HepG2 (cell line): ENCODE measurements at regions not wholly inside any gene's neighbourhood (a gene's known extent, or its start where the extent isn't known, plus 50 kb on each side); places are given as distances from the start of the nearest gene placed in this dataset.

Source experiments
- ATAC-seq: fragments of 200-7000 bp; cut with Tn5 transposase; 3 replicates; pipeline ENCODE4 v1.9.1; 2020; ENCODE audit warnings: mild to moderate bottlenecking, moderate library complexity
- BruUV-seq: library from RNA; stranded (reverse); fragments of 400-500 nt; replicated peaks from 2 replicates; lab custom pipeline; 2021; lab: Mats Ljungman, UMichigan
- CTCF ChIA-PET: fragments of 300-600 bp; formaldehyde crosslinking; extraction: SDS; loops from one replicate; lab custom pipeline; 2021; ENCODE audit warnings: low total read pairs, inconsistent platforms, low intra/inter-chr PET ratio; lab: Yijun Ruan, JAX
- POLR2A ChIA-PET: fragments of 350-600 bp; sonication (Branson Sonifier 250); formaldehyde crosslinking; loops from one replicate; lab custom pipeline; 2020; ENCODE audit warnings: antibody characterized with exemption, inconsistent platforms; lab: Yijun Ruan, JAX
- DNase-seq: peaks from one replicate; pipeline ENCODE4 v3.0.0-alpha.2; 2015; ENCODE audit warnings: low spot score
- FAIRE-seq: peaks from 3 replicates; lab custom pipeline; 2011; peaks lifted over from hg19 to GRCh38; lab: Jason Lieb, UNC
- H2AFZ ChIP-seq: one replicate; pipeline ENCODE4 v1.6.1; 2011; ENCODE audit warnings: low read length, inconsistent platforms
- H3K27ac ChIP-seq: fragments of 300-600 bp; 3 replicates; pipeline ENCODE4 v1.8.0; 2011; ENCODE audit warnings: mixed run types, mild to moderate bottlenecking, mixed read lengths, low read length, inconsistent platforms; ENCODE audit not compliant: insufficient read depth; ENCODE audit errors: extremely low read length
- H3K27me3 ChIP-seq, 2 experiments: fragments of 200-600 bp in 1 of 2; 2 replicates in 1 of 2; 3 replicates in 1 of 2; pipeline versions ENCODE4 v1.6.0 to v1.8.0; 2011; ENCODE audit warnings: low read length in 2 of 2, mild to moderate bottlenecking in 2 of 2, moderate library complexity in 2 of 2, inconsistent platforms in 1 of 2; ENCODE audit not compliant: insufficient read depth in 2 of 2, control insufficient read depth in 1 of 2
- H3K36me3 ChIP-seq, 2 experiments: fragments of 200-600 bp in 1 of 2; replicated peaks in 1 of 2; 2 replicates in 1 of 2; 3 replicates in 1 of 2; pipeline versions ENCODE4 v1.5.1 to v1.8.0; 2011; ENCODE audit warnings: low read length in 2 of 2, inconsistent platforms in 1 of 2; ENCODE audit not compliant: insufficient read depth in 2 of 2, control insufficient read depth in 1 of 2
- H3K4me1 ChIP-seq: 2 replicates; pipeline ENCODE4 v1.5.1; 2012; ENCODE audit warnings: low read length, inconsistent platforms; ENCODE audit not compliant: insufficient read depth
- H3K4me2 ChIP-seq: 2 replicates; pipeline ENCODE4 v1.6.0; 2011; ENCODE audit warnings: low read depth, low read length, inconsistent platforms
- H3K4me3 ChIP-seq, 3 experiments: fragments of 200-600 bp in 1 of 3; sonication (generic), shearing (Covaris generic) in 1 of 3; replicated peaks in 1 of 3; 2 replicates each; pipeline ENCODE4 v1.5.1; 2011 to 2016; ENCODE audit warnings: low read length in 3 of 3, inconsistent platforms in 2 of 3, low read depth in 2 of 3, mild to moderate bottlenecking in 2 of 3, control low read depth in 1 of 3, mixed read lengths in 1 of 3; ENCODE audit not compliant: insufficient read depth in 1 of 3
- H3K79me2 ChIP-seq: one replicate; pipeline ENCODE4 v1.6.1; 2011; ENCODE audit warnings: low read length, inconsistent platforms; ENCODE audit not compliant: insufficient read depth
- H3K9ac ChIP-seq: 2 replicates; pipeline ENCODE4 v1.6.0; 2011; ENCODE audit warnings: mild to moderate bottlenecking, low read depth, low read length, inconsistent platforms; ENCODE audit not compliant: insufficient read depth
- H3K9me3 ChIP-seq: 2 replicates; pipeline ENCODE4 v1.5.1; 2012; ENCODE audit warnings: mild to moderate bottlenecking, low read length
- H4K20me1 ChIP-seq: 2 replicates; pipeline ENCODE4 v1.6.0; 2011; ENCODE audit warnings: inconsistent platforms, mild to moderate bottlenecking, low read length, moderate library complexity; ENCODE audit not compliant: insufficient read depth
- CENPBD1 ChIP-seq: sonication (generic); formaldehyde crosslinking; IDR thresholded peaks from 2 replicates; pipeline ENCODE4 v1.8.0; 2022; ENCODE audit warnings: missing genetic modification reagents, low read depth, mild to moderate bottlenecking, borderline replicate concordance
- EEA1 ChIP-seq: sonication (generic); formaldehyde crosslinking; IDR thresholded peaks from 2 replicates; pipeline ENCODE4 v1.5.1; 2020; ENCODE audit warnings: mild to moderate bottlenecking, missing genetic modification reagents, borderline replicate concordance
- GRHL1 ChIP-seq: sonication (generic); formaldehyde crosslinking; conservative IDR thresholded peaks from 2 replicates; pipeline ENCODE4 v1.8.0; 2022; ENCODE audit warnings: missing genetic modification reagents
- HNRNPUL1 ChIP-seq: fragments of 200-400 bp; formaldehyde crosslinking; IDR thresholded peaks from 2 replicates; pipeline ENCODE4 v1.6.1; 2017; ENCODE audit warnings: low read depth, mild to moderate bottlenecking, low read length, moderate library complexity
- POGK ChIP-seq: sonication (generic); formaldehyde crosslinking; conservative IDR thresholded peaks from 2 replicates; pipeline ENCODE4 v1.8.0; 2022; ENCODE audit warnings: mild to moderate bottlenecking, moderate library complexity, missing genetic modification reagents
- SRF ChIP-seq: IDR thresholded peaks from 2 replicates; pipeline ENCODE4 v1.6.1; 2011; ENCODE audit warnings: mild to moderate bottlenecking, low read depth, low read length, moderate library complexity
- SRY ChIP-seq: sonication (generic); formaldehyde crosslinking; IDR thresholded peaks from 2 replicates; pipeline ENCODE4 v1.8.0; 2022; ENCODE audit warnings: mild to moderate bottlenecking, missing genetic modification reagents
- ZFAT ChIP-seq: sonication (generic); formaldehyde crosslinking; conservative IDR thresholded peaks from 2 replicates; pipeline ENCODE4 v1.8.1; 2023; ENCODE audit warnings: missing genetic modification reagents, inconsistent platforms
- ZNF598 ChIP-seq: sonication (generic); formaldehyde crosslinking; IDR thresholded peaks from 2 replicates; pipeline ENCODE4 v1.5.1; 2020; ENCODE audit warnings: mild to moderate bottlenecking, missing genetic modification reagents, borderline replicate concordance
- ZNF746 ChIP-seq: sonication (generic); formaldehyde crosslinking; IDR thresholded peaks from 2 replicates; pipeline ENCODE4 v1.8.0; 2022; ENCODE audit warnings: mild to moderate bottlenecking, missing genetic modification reagents
- WGBS: methylation state at CpG from one replicate; pipeline ENCODE4 v1.1.6; 2017; ENCODE audit warnings: low lambda C conversion rate; 5-methylcytosine and 5-hydroxymethylcytosine counted together
- in situ Hi-C: cut with HindIII; loops from 2 replicates; pipeline ENCODE4 v1.10.0; 2017; ENCODE audit warnings: low pct_unique_long_range_greater_than_20kb; ENCODE audit not compliant: extremely low pct_ligation_motif_present
- intact Hi-C: fragments of 100-400 bp; cut with micrococcal nuclease; formaldehyde crosslinking; loops from one replicate; pipeline ENCODE4 v1.10.0; 2022; ENCODE audit not compliant: unreplicated experiment

- TF ChIP-seq POGK (no peak), ZNF746 (CRISPR knock-in tag) (no peak), GRHL1 (CRISPR knock-in tag) (no peak), SRY (CRISPR knock-in tag) (no peak)
These were observed 118.6 kb upstream of the MYL2 start (continued) for GRCh38 chr12:111038941-111039340.

- WGBS = 22% methylated on average over 3 of the region's 6 CpGs
- no peaks in the 10 kb centered on the region for H3K36me3 ChIP-seq
- no peak for TF ChIP-seq HNRNPUL1
- no peak for TF ChIP-seq CENPBD1
- no peak for TF ChIP-seq ZNF598 (CRISPR knock-in tag)
- TF ChIP-seq EEA1 (CRISPR knock-in tag) = no peak
- TF ChIP-seq SRF = no peak
- no peak for TF ChIP-seq ZFAT (CRISPR knock-in tag)
- H3K9me3 ChIP-seq = no peaks in the 10 kb centered on the region
- no peak overlapping the region for H3K4me2 ChIP-seq
- FAIRE-seq (no peak), ATAC-seq (no peak), DNase-seq (no peak)
- no peak overlapping the region for H3K9ac ChIP-seq
- peaks cover 1 to 40% of the 10 kb centered on the region in 2 experiments; a peak in 4 of 5 replicates for H3K27me3 ChIP-seq
- no peak overlapping the region for H2AFZ ChIP-seq
- ChIA-PET CTCF (no interaction called here), POLR2A (no interaction called here)
- H3K4me3 ChIP-seq = no peak overlapping the region
- in situ Hi-C loops = no loop called here
- H3K79me2 ChIP-seq = no peaks in the 10 kb centered on the region
- H3K27ac ChIP-seq = no peak overlapping the region
- BruUV-seq = no TSS peak
- intact Hi-C loops = no loop called here
- no peaks in the 10 kb centered on the region for H4K20me1 ChIP-seq
- H3K4me1 ChIP-seq = no peaks in the 10 kb centered on the region
These were observed 117.7 kb upstream of the MYL2 start for GRCh38 chr12:111038077-111038476.
